ENCODE measurements at regions not wholly inside any gene's neighbourhood (a gene's known extent, or its start where the extent isn't known, plus 50 kb on each side); places are given as distances from the start of the nearest gene placed in this dataset. TPM values are rescaled to one million over a fixed set of nuclear protein-coding genes. Genes with fewer than 3 reads are reported as not detected.

DNA sequence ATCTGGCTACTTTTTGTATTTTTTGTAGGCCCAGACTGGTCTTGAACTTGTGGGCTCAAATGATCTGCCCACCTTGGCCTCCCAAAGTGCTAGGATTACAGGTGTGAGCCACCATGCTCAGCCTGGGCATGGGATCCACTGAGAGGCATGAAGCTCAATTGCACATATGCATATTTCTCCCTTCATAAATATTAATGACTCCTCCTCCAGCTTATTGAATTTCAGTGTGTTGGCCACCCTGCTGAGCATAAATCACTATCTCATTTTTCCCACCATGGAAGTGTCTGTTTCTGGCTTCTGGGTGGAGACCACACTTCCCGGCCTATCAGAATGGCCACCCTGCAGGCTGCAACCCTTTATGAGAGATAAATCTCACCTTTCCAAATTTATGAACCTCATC, 53.6 kb upstream of the KIF16B start:
- H3K27me3 Mint-ChIP-seq (ENCODE audit: insufficient read depth, low read depth, poor library complexity): peaks cover 2% of the 10 kb centered on the region
- no peak overlapping the region for H3K27ac ChIP-seq (ENCODE audit: low read depth)
- H3F3A ChIP-seq (replicated peaks; ENCODE audit: low read depth): no peaks in the 10 kb centered on the region
- ATAC-seq (no peak), DNase-seq (ENCODE audit: low spot score) (no peak)
- no peaks in the 10 kb centered on the region for H3K79me2 ChIP-seq (replicated peaks; ENCODE audit: insufficient read depth)
- H3K9me3 Mint-ChIP-seq: peaks cover 3% of the 10 kb centered on the region; the same call in 1 of the 3 replicates
- no peak overlapping the region for H3K4me3 Mint-ChIP-seq
- H3K9me2 ChIP-seq (ENCODE audit: insufficient read depth): no peaks in the 10 kb centered on the region; the same call in 1 of the 2 replicates
- H3K4me1 Mint-ChIP-seq: no peaks in the 10 kb centered on the region
- H3K4me1 ChIP-seq (ENCODE audit: insufficient read depth): no peaks in the 10 kb centered on the region
- no peak for TF ChIP-seq JUNB (IDR thresholded peaks at IDR 0.05; ENCODE audit: unreplicated experiment)
- no peak for TF ChIP-seq EZH2 (IDR thresholded peaks at IDR 0.05; ENCODE audit: low read depth, unreplicated experiment)
- TF ChIP-seq, protein P1, sequence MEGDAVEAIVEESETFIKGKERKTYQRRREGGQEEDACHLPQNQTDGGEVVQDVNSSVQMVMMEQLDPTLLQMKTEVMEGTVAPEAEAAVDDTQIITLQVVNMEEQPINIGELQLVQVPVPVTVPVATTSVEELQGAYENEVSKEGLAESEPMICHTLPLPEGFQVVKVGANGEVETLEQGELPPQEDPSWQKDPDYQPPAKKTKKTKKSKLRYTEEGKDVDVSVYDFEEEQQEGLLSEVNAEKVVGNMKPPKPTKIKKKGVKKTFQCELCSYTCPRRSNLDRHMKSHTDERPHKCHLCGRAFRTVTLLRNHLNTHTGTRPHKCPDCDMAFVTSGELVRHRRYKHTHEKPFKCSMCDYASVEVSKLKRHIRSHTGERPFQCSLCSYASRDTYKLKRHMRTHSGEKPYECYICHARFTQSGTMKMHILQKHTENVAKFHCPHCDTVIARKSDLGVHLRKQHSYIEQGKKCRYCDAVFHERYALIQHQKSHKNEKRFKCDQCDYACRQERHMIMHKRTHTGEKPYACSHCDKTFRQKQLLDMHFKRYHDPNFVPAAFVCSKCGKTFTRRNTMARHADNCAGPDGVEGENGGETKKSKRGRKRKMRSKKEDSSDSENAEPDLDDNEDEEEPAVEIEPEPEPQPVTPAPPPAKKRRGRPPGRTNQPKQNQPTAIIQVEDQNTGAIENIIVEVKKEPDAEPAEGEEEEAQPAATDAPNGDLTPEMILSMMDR (conservative IDR thresholded peaks at IDR 0.05; ENCODE audit: low read depth in 2 of 2): no peak
- TF ChIP-seq ZNF331 (CRISPR knock-in tag; IDR thresholded peaks at IDR 0.05; ENCODE audit: low read depth): no peak
- no peak for TF ChIP-seq POLR2AphosphoS5 (IDR thresholded peaks at IDR 0.05; ENCODE audit: low read depth)
- TF ChIP-seq CREB1 (CRISPR knock-in tag; IDR thresholded peaks at IDR 0.05; ENCODE audit: low read depth): no peak
- no peaks in the 10 kb centered on the region for H3K27me3 ChIP-seq (ENCODE audit: insufficient read depth)
- H2AFZ ChIP-seq: no peak overlapping the region
- H3K4me3 ChIP-seq: no peak overlapping the region
- H3K36me3 ChIP-seq (ENCODE audit: insufficient read depth): no peaks in the 10 kb centered on the region; the same call in 1 of the 2 replicates
- H3K4me2 ChIP-seq: no peak overlapping the region
- no peaks in the 10 kb centered on the region for H4K20me1 ChIP-seq (replicated peaks; ENCODE audit: insufficient read depth)
- no peak overlapping the region for H3K27ac Mint-ChIP-seq
- H3K36me3 Mint-ChIP-seq (ENCODE audit: low read depth): no peaks in the 10 kb centered on the region

DNA sequence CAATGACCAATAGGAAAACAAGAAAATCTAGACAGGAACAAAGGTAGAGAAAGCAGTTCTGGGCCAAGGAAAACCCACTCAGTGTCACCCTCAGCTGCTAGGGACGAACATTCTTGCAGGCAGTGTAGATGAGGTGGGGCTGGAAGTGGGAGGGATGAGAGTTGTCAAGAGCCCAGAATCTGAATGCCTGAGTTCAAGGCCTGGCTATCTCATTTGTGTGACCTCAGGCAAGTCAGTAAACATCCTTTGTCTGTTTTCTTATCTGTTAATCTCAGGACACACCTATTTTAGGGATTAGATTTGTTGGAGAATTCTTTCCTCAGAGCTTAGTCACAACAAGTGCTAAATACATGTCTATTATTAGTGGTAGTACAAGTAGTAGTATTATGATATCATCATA, 50.9 kb upstream of the KIF16B start:
- ATAC-seq (no peak), DNase-seq (ENCODE audit: low spot score) (no peak)
- no peaks in the 10 kb centered on the region; the same call in 1 of the 2 replicates for H3K9me2 ChIP-seq (ENCODE audit: insufficient read depth)
- H3K4me1 ChIP-seq (ENCODE audit: insufficient read depth): no peaks in the 10 kb centered on the region
- H4K20me1 ChIP-seq (replicated peaks; ENCODE audit: insufficient read depth): no peaks in the 10 kb centered on the region
- TF ChIP-seq ZNF114 (CRISPR knock-in tag; IDR thresholded peaks at IDR 0.05): no peak
- no peaks in the 10 kb centered on the region; the same call in 1 of the 2 replicates for H3K36me3 ChIP-seq (ENCODE audit: insufficient read depth)
- Mint-ChIP-seq H3K4me3 (no peak overlapping the region), H3K27me3 (ENCODE audit: insufficient read depth, low read depth, poor library complexity) (peaks cover 2% of the 10 kb centered on the region), H3K4me1 (no peaks in the 10 kb centered on the region), H3K9me3 (peaks cover 5% of the 10 kb centered on the region; the same call in 2 of the 3 replicates), H3K27ac (no peak overlapping the region), H3K36me3 (ENCODE audit: low read depth) (no peaks in the 10 kb centered on the region)
- no peaks in the 10 kb centered on the region for H3F3A ChIP-seq (replicated peaks; ENCODE audit: low read depth)
- H2AFZ ChIP-seq: no peak overlapping the region
- no peak overlapping the region for H3K4me2 ChIP-seq
- H3K27ac ChIP-seq (ENCODE audit: low read depth): no peak overlapping the region
- no peak overlapping the region for H3K4me3 ChIP-seq
- no peaks in the 10 kb centered on the region for H3K27me3 ChIP-seq (ENCODE audit: insufficient read depth)
- H3K79me2 ChIP-seq (replicated peaks; ENCODE audit: insufficient read depth): no peaks in the 10 kb centered on the region

Small RNA genes in the stretch of these regions (small RNA-seq; reads per million reads assigned to genes)
- not detected for gene RF00019 (ENCODE audit: low replicate concordance)

Data from GM23338 (cell line).